ENCODE measurements at regions not wholly inside any gene's neighbourhood (a gene's known extent, or its start where the extent isn't known, plus 50 kb on each side); places are given as distances from the start of the nearest gene placed in this dataset.

- TF ChIP-seq POLR2A (IDR thresholded peaks at IDR 0.05) = no peak
- TF ChIP-seq, protein P1, sequence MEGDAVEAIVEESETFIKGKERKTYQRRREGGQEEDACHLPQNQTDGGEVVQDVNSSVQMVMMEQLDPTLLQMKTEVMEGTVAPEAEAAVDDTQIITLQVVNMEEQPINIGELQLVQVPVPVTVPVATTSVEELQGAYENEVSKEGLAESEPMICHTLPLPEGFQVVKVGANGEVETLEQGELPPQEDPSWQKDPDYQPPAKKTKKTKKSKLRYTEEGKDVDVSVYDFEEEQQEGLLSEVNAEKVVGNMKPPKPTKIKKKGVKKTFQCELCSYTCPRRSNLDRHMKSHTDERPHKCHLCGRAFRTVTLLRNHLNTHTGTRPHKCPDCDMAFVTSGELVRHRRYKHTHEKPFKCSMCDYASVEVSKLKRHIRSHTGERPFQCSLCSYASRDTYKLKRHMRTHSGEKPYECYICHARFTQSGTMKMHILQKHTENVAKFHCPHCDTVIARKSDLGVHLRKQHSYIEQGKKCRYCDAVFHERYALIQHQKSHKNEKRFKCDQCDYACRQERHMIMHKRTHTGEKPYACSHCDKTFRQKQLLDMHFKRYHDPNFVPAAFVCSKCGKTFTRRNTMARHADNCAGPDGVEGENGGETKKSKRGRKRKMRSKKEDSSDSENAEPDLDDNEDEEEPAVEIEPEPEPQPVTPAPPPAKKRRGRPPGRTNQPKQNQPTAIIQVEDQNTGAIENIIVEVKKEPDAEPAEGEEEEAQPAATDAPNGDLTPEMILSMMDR (IDR thresholded peaks at IDR 0.05) = no peak
Measured at GRCh38 chr9:88220652-88221051, 82.4 kb upstream of the SPATA31C2 start.
